ENCODE measurements at regions not wholly inside any gene's neighbourhood (a gene's known extent, or its start where the extent isn't known, plus 50 kb on each side); places are given as distances from the start of the nearest gene placed in this dataset.
"Not testable (repeated sequence)": the region's sequence is repeated elsewhere in the genome, so short reads cannot be mapped to it uniquely, and the experiment has no call there.

GRCh38 chr12:111251058-111251730, 117.7 kb downstream of the PHETA1 start:
- no peak overlapping the region for H3K27ac Mint-ChIP-seq
- DNase-seq, result no peak
- H3K9me3 Mint-ChIP-seq, result no peaks in the 10 kb centered on the region
- H3K27me3 Mint-ChIP-seq, result no peaks in the 10 kb centered on the region
- H3K36me3 Mint-ChIP-seq (ENCODE audit: low read depth), result no peaks in the 10 kb centered on the region
- no peaks in the 10 kb centered on the region for H3K4me1 Mint-ChIP-seq
- H3K4me3 Mint-ChIP-seq, result no peak overlapping the region
- ChIA-PET POLR2A (no interaction called here), CTCF (no interaction called here)

GRCh38 chr12:111250251-111250881, 118.5 kb downstream of the PHETA1 start:
- no peaks in the 10 kb centered on the region for H3K4me1 Mint-ChIP-seq
- no peak for DNase-seq
- H3K27ac Mint-ChIP-seq, result no peak overlapping the region
- CTCF ChIA-PET, result no interaction called here
- no peaks in the 10 kb centered on the region for H3K9me3 Mint-ChIP-seq
- POLR2A ChIA-PET, result no interaction called here
- H3K27me3 Mint-ChIP-seq, result no peaks in the 10 kb centered on the region
- H3K36me3 Mint-ChIP-seq (ENCODE audit: low read depth), result no peaks in the 10 kb centered on the region
- no peak overlapping the region for H3K4me3 Mint-ChIP-seq

GRCh38 chr12:111249757-111250156, 119.1 kb downstream of the PHETA1 start:
- H3K9me3 Mint-ChIP-seq, result no peaks in the 10 kb centered on the region
- DNase-seq, result no peak
- no peaks in the 10 kb centered on the region for H3K36me3 Mint-ChIP-seq (ENCODE audit: low read depth)
- H3K27ac Mint-ChIP-seq, result no peak overlapping the region
- H3K4me3 Mint-ChIP-seq, result no peak overlapping the region
- ChIA-PET POLR2A (no interaction called here), CTCF (no interaction called here)
- no peaks in the 10 kb centered on the region for H3K4me1 Mint-ChIP-seq
- H3K27me3 Mint-ChIP-seq, result no peaks in the 10 kb centered on the region

- H3K4me1 Mint-ChIP-seq, result no peaks in the 10 kb centered on the region
- DNase-seq, result no peak
- peaks cover 4% of the 10 kb centered on the region for H3K9me3 Mint-ChIP-seq
- POLR2A ChIA-PET, result no interaction called here
- H3K27me3 Mint-ChIP-seq, result no peaks in the 10 kb centered on the region
- H3K27ac Mint-ChIP-seq, result no peak overlapping the region
- CTCF ChIA-PET, result no interaction called here
- no peaks in the 10 kb centered on the region for H3K36me3 Mint-ChIP-seq (ENCODE audit: low read depth)
- no peak overlapping the region for H3K4me3 Mint-ChIP-seq
Observed at GRCh38 chr12:111249018-111249370, 119.9 kb downstream of the PHETA1 start.

GRCh38 chr12:111248236-111249017, 120.5 kb downstream of the PHETA1 start:
- Mint-ChIP-seq H3K27me3 (no peaks in the 10 kb centered on the region), H3K4me1 (no peaks in the 10 kb centered on the region), H3K4me3 (no peak overlapping the region), H3K36me3 (ENCODE audit: low read depth) (no peaks in the 10 kb centered on the region), H3K9me3 (peaks cover 4% of the 10 kb centered on the region), H3K27ac (no peak overlapping the region)
- no peak for DNase-seq
- CTCF ChIA-PET, result no interaction called here
- POLR2A ChIA-PET, result no interaction called here

- H3K36me3 Mint-ChIP-seq (ENCODE audit: low read depth), result no peaks in the 10 kb centered on the region
- POLR2A ChIA-PET, result no interaction called here
- no peak overlapping the region for H3K27ac Mint-ChIP-seq
- H3K4me3 Mint-ChIP-seq, result no peak overlapping the region
- no peaks in the 10 kb centered on the region for H3K27me3 Mint-ChIP-seq
- peaks cover 7% of the 10 kb centered on the region for H3K9me3 Mint-ChIP-seq
- no peaks in the 10 kb centered on the region for H3K4me1 Mint-ChIP-seq
- no peak for DNase-seq
- CTCF ChIA-PET, result no interaction called here
Observed at GRCh38 chr12:111247083-111247783, 121.7 kb downstream of the PHETA1 start.

- no peaks in the 10 kb centered on the region for H3K27me3 Mint-ChIP-seq
- POLR2A ChIA-PET, result no interaction called here
Observed at GRCh38 chr12:111246477-111247011, 122.4 kb downstream of the PHETA1 start.

GRCh38 chr12:111245701-111246476, 123.0 kb downstream of the PHETA1 start:
- Mint-ChIP-seq H3K27ac (no peak overlapping the region), H3K4me3 (no peak overlapping the region), H3K36me3 (ENCODE audit: low read depth) (no peaks in the 10 kb centered on the region), H3K9me3 (peaks cover 7% of the 10 kb centered on the region), H3K27me3 (no peaks in the 10 kb centered on the region), H3K4me1 (no peaks in the 10 kb centered on the region)
- no peak for DNase-seq
- CTCF ChIA-PET, result no interaction called here
- POLR2A ChIA-PET, result no interaction called here

More at GRCh38 chr12:111246477-111247011, 122.4 kb downstream of the PHETA1 start:
- Mint-ChIP-seq H3K9me3 (peaks cover 7% of the 10 kb centered on the region), H3K4me3 (no peak overlapping the region), H3K36me3 (ENCODE audit: low read depth) (no peaks in the 10 kb centered on the region), H3K27ac (no peak overlapping the region), H3K4me1 (no peaks in the 10 kb centered on the region)
- DNase-seq, result no peak
- CTCF ChIA-PET, result no interaction called here

- POLR2A ChIA-PET, result no interaction called here
- H3K4me3 Mint-ChIP-seq, result no peak overlapping the region
- peaks cover under 1% of the 10 kb centered on the region for H3K27me3 Mint-ChIP-seq
- no peak for DNase-seq
- H3K9me3 Mint-ChIP-seq, result peaks cover 7% of the 10 kb centered on the region
- H3K4me1 Mint-ChIP-seq, result no peaks in the 10 kb centered on the region
- H3K27ac Mint-ChIP-seq, result no peak overlapping the region
- CTCF ChIA-PET, result no interaction called here
- H3K36me3 Mint-ChIP-seq (ENCODE audit: low read depth), result no peaks in the 10 kb centered on the region
Observed at GRCh38 chr12:111244673-111245072, 124.2 kb downstream of the PHETA1 start.

GRCh38 chr12:111242817-111243216, 126.1 kb downstream of the PHETA1 start:
- H3K27ac Mint-ChIP-seq; H3K27me3 Mint-ChIP-seq; POLR2A ChIA-PET; H3K36me3 Mint-ChIP-seq (ENCODE audit: low read depth); H3K4me3 Mint-ChIP-seq; H3K4me1 Mint-ChIP-seq; DNase-seq; H3K9me3 Mint-ChIP-seq; CTCF ChIA-PET: not testable (repeated sequence)

- H3K4me1 Mint-ChIP-seq, result no peaks in the 10 kb centered on the region
- ChIA-PET POLR2A (no interaction called here), CTCF (no interaction called here)
- no peaks in the 10 kb centered on the region for H3K36me3 Mint-ChIP-seq (ENCODE audit: low read depth)
- DNase-seq, result no peak
- H3K27me3 Mint-ChIP-seq, result peaks cover 2% of the 10 kb centered on the region
- peaks cover 7% of the 10 kb centered on the region for H3K9me3 Mint-ChIP-seq
- H3K4me3 Mint-ChIP-seq, result no peak overlapping the region
- no peak overlapping the region for H3K27ac Mint-ChIP-seq
Observed at GRCh38 chr12:111242184-111242583, 126.7 kb downstream of the PHETA1 start.

GRCh38 chr12:111240374-111240773, 128.5 kb downstream of the PHETA1 start:
- Mint-ChIP-seq H3K9me3 (peaks cover 7% of the 10 kb centered on the region), H3K4me1 (no peaks in the 10 kb centered on the region), H3K36me3 (ENCODE audit: low read depth) (no peaks in the 10 kb centered on the region), H3K27ac (no peak overlapping the region), H3K27me3 (peaks cover 2% of the 10 kb centered on the region), H3K4me3 (no peak overlapping the region)
- CTCF ChIA-PET, result interaction anchor here (0.6 to 1.4 kb wide), 2 partner anchors 14 to 1108 kb away, joined by 3 read pairs; no protein-coding TSS in a partner anchor
- POLR2A ChIA-PET, result no interaction called here
- DNase-seq, result no peak
